ENCODE measurements at regions not wholly inside any gene's neighbourhood (a gene's known extent, or its start where the extent isn't known, plus 50 kb on each side); places are given as distances from the start of the nearest gene placed in this dataset.
"Not testable (repeated sequence)": the region's sequence is repeated elsewhere in the genome, so short reads cannot be mapped to it uniquely, and the experiment has no call there.

- H3K4me3 ChIP-seq (ENCODE audit: low read length, poor library complexity, severe bottlenecking); H3K4me1 ChIP-seq (ENCODE audit: insufficient read depth, low read length, poor library complexity, severe bottlenecking): not testable (repeated sequence)
Observed at GRCh38 chr22:16315565-16315964, 277.0 kb downstream of the CCT8L2 start.

More at GRCh38 chr22:16315565-16315964, 277.0 kb downstream of the CCT8L2 start:
- H3K9me2 ChIP-seq (replicated peaks; ENCODE audit: low read depth, low read length); H3K79me2 ChIP-seq (ENCODE audit: insufficient read depth, low read length); H3F3A ChIP-seq (ENCODE audit: low read depth); H2AFZ ChIP-seq (ENCODE audit: low read length); H3K9ac ChIP-seq (ENCODE audit: low read depth, low read length, poor library complexity, severe bottlenecking); H3K4me2 ChIP-seq (ENCODE audit: low read depth, low read length, poor library complexity, severe bottlenecking); H4K20me1 ChIP-seq (ENCODE audit: insufficient read depth, low read length, poor library complexity, severe bottlenecking); H3K27me3 ChIP-seq (ENCODE audit: insufficient read depth, low read length, poor library complexity, severe bottlenecking); H3K36me3 ChIP-seq (ENCODE audit: insufficient read depth, low read length); H3K9me3 ChIP-seq (ENCODE audit: insufficient read depth, low read depth, low read length): not testable (repeated sequence)

Data from Loucy (cell line).